HG02973 (cell line): ENCODE measurements at regions not wholly inside any gene's neighbourhood (a gene's known extent, or its start where the extent isn't known, plus 50 kb on each side); places are given as distances from the start of the nearest gene placed in this dataset.
A peak's percentile ranks its signal among the peaks of the same experiment; 100 is the strongest.

ENCODE experiments used
- ATAC-seq: cut with Tn5 transposase; IDR thresholded peaks from one replicate; pipeline ENCODE4 v1.9.1; 2021; ENCODE audit warnings: moderate library complexity; ENCODE audit not compliant: unreplicated experiment

- ATAC-seq: no peak
These were observed 51.3 kb upstream of the PTPN3 start for GRCh38 chr9:109549386-109549785.

- no peak for ATAC-seq
These were observed 53.5 kb upstream of the PTPN3 start for GRCh38 chr9:109551651-109552050.

DNA sequence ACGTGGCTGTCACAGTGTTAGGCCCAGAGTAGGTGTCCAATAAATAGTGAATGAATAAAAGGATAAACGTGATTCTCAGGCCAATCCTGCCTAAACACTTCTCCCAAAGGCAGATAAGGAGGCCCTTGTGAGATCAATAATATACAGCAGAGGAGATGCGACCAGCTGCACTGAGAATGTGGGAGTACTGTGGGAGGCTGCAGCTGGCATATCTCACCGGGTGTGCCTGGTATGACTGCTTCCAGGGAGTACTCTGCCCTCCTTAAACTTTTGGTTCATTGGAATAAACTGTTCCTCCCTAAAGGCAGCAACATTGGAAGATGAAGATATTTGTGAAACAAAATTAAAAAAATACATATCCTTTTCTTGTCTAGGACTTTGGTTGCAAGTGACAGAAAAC lies 57.1 kb upstream of the PTPN3 start:
- ATAC-seq: no peak

DNA sequence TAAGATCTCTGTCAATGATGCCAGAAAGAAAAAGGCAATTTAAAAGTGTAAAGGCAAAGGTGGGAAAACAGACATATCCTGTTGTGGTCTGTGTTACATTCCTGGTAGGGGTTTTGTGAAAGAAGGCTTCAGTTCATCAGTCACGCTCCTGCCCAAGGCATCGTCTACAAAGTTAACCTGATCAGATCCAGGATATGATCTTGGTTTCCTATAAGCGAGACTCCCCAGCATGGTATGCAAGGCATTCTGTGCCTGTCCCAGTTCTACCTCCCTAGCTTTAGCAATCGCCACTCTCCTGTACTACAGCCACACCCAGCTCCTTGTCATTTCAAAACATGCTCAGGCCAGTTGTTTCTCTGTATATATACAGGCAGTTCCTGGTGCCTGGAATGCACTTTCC lies 58.0 kb upstream of the PTPN3 start:
- no peak for ATAC-seq

DNA sequence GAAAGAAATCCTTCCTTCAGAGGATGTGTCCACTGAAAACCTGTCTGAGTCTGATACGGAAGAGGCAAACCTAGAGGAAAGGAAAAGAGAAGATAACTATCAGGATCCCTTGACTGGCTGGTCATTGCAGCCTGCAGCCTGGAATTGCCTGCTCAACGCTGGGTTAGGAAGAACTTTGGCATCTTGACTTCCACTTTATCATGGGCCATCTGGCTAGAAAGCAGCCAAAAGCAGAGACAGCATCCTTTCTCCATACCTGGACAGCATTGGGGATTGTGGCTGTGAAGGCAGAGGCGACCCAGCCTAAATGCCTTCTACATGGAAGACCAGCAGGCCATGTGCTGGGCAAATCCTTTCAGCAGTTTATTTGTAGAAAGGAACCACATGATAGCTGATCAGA lies 58.7 kb upstream of the PTPN3 start:
- no peak for ATAC-seq

DNA sequence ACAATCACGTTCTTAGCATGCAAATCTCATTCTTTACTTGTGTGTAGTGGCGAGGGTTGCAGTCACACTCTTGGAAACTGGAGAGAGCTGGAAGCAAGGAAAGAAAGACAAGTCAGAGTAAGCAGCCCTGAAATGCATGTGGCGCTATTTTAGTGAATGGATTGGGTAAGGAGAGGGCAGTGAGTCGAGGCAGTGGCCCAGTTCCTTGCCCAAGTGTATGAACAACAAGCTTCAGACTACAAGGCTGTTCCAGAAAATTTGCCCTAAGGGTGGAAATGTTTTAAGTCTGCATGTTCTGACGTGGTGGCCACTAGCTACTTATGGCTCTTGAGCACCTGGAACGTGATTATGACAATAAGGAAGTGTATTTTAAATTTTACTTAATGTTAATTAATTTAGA lies 59.4 kb upstream of the PTPN3 start:
- no peak for ATAC-seq

DNA sequence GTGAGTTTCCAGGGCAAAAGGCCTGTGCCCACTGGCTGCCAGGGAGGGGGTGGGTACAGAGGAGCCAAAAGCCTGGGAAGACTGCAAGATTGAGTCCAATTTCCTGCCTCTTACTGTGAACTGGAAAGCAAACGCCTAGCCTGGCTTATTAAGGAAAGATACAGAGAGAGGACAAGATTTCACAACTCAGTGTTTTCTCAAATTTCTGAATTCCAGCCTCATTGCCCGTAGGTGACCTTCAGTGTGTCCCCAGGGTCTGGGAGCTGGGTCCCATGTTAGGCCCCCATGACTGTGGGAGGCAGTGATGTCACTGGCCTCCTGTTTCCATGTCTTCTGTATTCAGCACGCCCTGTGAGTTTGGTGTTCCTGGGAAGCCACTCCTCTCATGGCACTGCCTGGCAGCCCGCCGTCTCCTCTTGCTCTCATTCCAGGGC lies 60.6 kb upstream of the PTPN3 start:
- no peak for ATAC-seq

GRCh38 chr9:109560470-109561132 lies 62.5 kb upstream of the PTPN3 start:
- no peak for ATAC-seq

- ATAC-seq: no peak
These were observed 63.0 kb upstream of the PTPN3 start for GRCh38 chr9:109561137-109561536.

GRCh38 chr9:109568089-109568488 lies 70.0 kb upstream of the PTPN3 start:
- no peak for ATAC-seq

DNA sequence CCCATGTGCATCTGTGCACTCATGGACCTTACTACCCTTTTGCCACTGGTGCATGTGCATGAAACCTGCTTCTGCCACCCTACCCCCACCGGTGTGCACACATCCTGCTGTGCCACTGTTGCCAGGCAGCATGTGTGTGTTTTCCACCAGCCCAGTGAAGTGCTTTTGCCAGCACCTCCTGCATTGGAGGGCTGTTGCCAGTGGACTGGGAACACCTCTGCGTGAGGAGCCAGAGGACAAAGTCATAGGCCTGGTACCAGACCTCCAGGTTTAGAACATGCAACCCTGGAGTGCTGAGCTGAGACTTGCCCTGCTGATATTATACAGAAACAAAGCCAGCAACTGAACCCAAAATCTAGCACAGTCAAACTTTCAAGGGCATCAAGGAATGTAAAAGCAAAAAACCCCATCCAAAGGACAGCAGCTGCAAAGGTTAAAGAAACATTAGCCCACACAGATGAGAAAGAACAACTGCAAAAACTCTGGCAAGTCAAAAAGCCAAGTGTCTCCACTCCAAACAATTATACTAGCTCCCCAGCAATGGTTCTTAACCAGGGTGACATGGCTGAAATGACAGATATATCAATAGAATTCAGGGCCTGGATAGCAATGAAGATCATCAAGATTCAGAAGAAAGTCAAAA lies 70.6 kb upstream of the PTPN3 start:
- no peak for ATAC-seq

- peak; percentile 78 for ATAC-seq
These were observed 76.2 kb upstream of the PTPN3 start for GRCh38 chr9:109574061-109574882.

GRCh38 chr9:109576762-109577161 lies 78.7 kb upstream of the PTPN3 start:
- ATAC-seq: no peak

- no peak for ATAC-seq
These were observed 81.3 kb upstream of the PTPN3 start for GRCh38 chr9:109579191-109579948.

GRCh38 chr9:109582386-109582785 lies 84.3 kb upstream of the PTPN3 start:
- ATAC-seq: no peak

DNA sequence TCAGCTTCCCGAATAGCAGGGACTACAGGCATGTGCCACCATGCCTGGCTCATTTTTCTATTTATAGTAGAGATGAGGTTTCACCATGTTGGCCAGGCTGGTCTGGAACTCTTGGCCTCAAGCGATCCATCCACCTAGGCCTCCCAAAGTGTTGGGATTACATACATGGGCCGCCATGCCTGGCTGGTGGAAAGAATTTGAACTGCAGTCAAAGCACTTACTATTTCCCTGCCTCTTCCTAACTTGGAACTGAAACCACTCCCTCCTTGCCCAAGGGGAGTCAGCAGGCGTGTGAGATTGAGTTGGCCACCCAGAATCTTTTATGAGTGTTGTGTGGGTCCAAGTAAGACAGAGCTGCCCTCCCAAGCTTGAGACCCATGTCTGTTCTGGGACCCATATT lies 86.1 kb upstream of the PTPN3 start:
- no peak for ATAC-seq

DNA sequence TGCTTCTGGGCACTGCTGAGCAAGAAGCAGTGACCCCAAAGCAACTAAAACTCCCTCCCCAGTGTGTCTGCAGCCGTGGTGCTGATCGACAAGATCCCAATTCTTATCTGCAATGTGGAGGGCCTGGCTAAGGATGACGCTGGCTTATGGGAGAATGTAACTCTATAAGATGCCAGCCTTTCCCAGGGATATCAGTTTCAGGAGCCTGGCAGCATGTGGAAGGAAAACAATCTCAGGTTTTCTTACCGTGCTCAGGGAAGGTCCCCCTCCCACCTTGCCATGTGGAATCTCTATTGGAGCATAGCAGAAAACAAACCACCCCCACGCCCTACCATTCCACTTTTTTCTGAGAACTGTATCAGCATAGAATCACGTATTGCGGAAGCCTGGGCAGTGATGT lies 87.7 kb upstream of the PTPN3 start:
- ATAC-seq: no peak

DNA sequence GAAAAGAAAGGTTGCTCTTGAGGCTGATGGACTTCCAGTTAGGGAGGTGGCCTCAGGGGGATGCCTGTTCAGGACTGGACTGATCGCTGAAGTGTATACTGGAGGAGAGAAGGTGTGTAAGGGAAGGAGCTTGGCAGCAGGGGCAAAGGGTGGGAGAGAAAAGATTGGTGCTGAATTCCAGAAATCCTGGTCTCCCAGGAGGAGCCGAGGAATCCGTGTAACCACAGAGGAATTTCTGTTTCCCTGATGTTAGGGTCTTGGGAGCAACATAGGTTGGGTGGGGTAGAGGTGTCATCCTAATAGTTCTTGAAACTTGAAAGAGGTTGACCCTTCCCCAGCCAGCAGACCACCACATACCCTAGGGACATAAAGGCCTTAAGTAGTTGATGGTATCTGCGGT lies 88.9 kb upstream of the PTPN3 start:
- ATAC-seq: no peak

DNA sequence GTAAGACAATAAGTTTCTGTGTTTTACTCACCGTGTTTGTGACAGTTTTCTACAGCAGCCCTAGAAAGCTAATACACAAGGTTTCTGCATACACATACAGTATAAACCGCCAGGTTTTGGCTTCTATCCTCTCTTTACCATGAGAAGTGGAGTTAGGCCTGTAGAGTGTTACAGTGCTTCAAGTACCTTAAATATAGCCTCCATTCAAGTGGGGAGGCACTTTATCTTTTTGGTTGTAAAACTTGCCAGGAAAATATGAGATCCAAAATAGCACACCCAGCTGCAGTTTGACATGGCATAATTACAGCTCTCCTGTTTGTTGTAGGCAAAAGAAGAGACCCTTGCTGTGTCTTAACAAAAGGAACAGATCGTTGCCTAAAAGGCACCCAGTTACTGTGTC lies 90.3 kb upstream of the PTPN3 start:
- no peak for ATAC-seq

GRCh38 chr9:109590966-109591365 lies 92.9 kb upstream of the PTPN3 start:
- no peak for ATAC-seq

DNA sequence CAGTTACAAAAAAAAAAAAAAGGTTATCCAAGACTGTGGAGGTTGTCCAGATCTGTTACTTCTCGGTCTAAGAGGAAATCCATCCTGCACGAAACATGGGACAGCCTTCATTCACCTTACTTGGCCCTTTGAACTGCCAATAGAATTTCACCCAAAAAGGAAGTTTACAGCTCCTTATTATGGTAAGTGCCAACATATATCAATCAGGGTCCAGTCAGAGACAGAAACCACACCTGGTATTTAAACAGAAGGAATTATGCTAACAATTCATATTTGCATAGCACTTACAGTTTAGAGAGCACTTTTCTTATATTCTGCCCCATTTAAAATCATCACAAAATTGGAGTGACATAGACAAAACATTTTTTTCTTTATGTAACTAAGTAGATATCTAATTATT lies 93.6 kb upstream of the PTPN3 start:
- no peak for ATAC-seq
